DOHH2 (cell line): ENCODE measurements at regions not wholly inside any gene's neighbourhood (a gene's known extent, or its start where the extent isn't known, plus 50 kb on each side); places are given as distances from the start of the nearest gene placed in this dataset.

Experiments
- H3F3A ChIP-seq: fragments of 200-600 bp; sonication (generic), shearing (Covaris generic); 2 replicates; pipeline ENCODE4 v1.6.0; 2016; ENCODE audit warnings: antibody characterized with exemption, mild to moderate bottlenecking; ENCODE audit not compliant: control insufficient read depth, insufficient read depth
- H3K27ac ChIP-seq: fragments of 200-600 bp; sonication (generic); 2 replicates; pipeline ENCODE4 v1.5.1; 2014; ENCODE audit warnings: low read depth, mild to moderate bottlenecking, low read length, moderate library complexity
- H3K27me3 ChIP-seq: fragments of 200-600 bp; sonication (generic); 2 replicates; pipeline ENCODE4 v1.6.1; 2014; ENCODE audit warnings: mild to moderate bottlenecking, low read length, mixed read lengths; ENCODE audit not compliant: control insufficient read depth
- H3K36me3 ChIP-seq: fragments of 200-600 bp; sonication (generic); 2 replicates; pipeline ENCODE4 v1.6.1; 2014; ENCODE audit warnings: mild to moderate bottlenecking, low read length, moderate library complexity, mixed read lengths; ENCODE audit not compliant: control insufficient read depth
- H3K4me1 ChIP-seq: fragments of 200-600 bp; sonication (generic); 2 replicates; pipeline ENCODE4 v1.6.1; 2014; ENCODE audit warnings: mild to moderate bottlenecking, low read length, mixed read lengths; ENCODE audit not compliant: control insufficient read depth
- H3K4me2 ChIP-seq: fragments of 200-600 bp; sonication (generic); 2 replicates; pipeline ENCODE4 v1.6.0; 2014; ENCODE audit warnings: mild to moderate bottlenecking, low read length, moderate library complexity
- H3K4me3 ChIP-seq: fragments of 200-600 bp; sonication (generic); 2 replicates; pipeline ENCODE4 v1.5.1; 2014; ENCODE audit warnings: mild to moderate bottlenecking, low read length, mixed read lengths
- H3K79me2 ChIP-seq: fragments of 200-600 bp; sonication (generic); 2 replicates; pipeline ENCODE4 v1.6.1; 2014; ENCODE audit warnings: mild to moderate bottlenecking, low read length, mixed read lengths; ENCODE audit not compliant: control insufficient read depth
- H3K9me2 ChIP-seq: fragments of 200-600 bp; sonication (generic); replicated peaks from 2 replicates; pipeline ENCODE4 v1.6.1; 2014; ENCODE audit warnings: mild to moderate bottlenecking, low read length, mixed read lengths; ENCODE audit not compliant: control insufficient read depth
- H3K9me3 ChIP-seq: fragments of 200-600 bp; sonication (generic); 2 replicates; pipeline ENCODE4 v1.6.1; 2014; ENCODE audit warnings: antibody characterized with exemption, low read length, mixed read lengths; ENCODE audit not compliant: control insufficient read depth, insufficient read depth
- H4K20me1 ChIP-seq: fragments of 200-600 bp; sonication (generic); 2 replicates; pipeline ENCODE4 v1.6.0; 2014; ENCODE audit warnings: low read depth, mild to moderate bottlenecking, antibody characterized with exemption, low read length, moderate library complexity; ENCODE audit not compliant: control insufficient read depth, insufficient read depth
- CTCF ChIP-seq: fragments of 200-600 bp; sonication (generic); IDR thresholded peaks from one replicate; pipeline ENCODE4 v1.5.1; 2014; ENCODE audit warnings: antibody characterized with exemption, mild to moderate bottlenecking, low read depth, low read length; ENCODE audit not compliant: poor library complexity, severe bottlenecking
- EZH2phosphoT487 ChIP-seq: fragments of 200-600 bp; sonication (generic); IDR thresholded peaks from 2 replicates; pipeline ENCODE4 v1.6.1; 2017; ENCODE audit warnings: borderline replicate concordance, mild to moderate bottlenecking, antibody characterized with exemption, low read length, moderate library complexity, mixed read lengths

- H3K36me3 ChIP-seq, result no peaks in the 10 kb centered on the region
- no peak for TF ChIP-seq EZH2phosphoT487
- no peak for TF ChIP-seq CTCF
- H3K9me3 ChIP-seq, result no peaks in the 10 kb centered on the region
- no peak overlapping the region for H3K27ac ChIP-seq
- H4K20me1 ChIP-seq, result no peaks in the 10 kb centered on the region
- no peaks in the 10 kb centered on the region for H3K79me2 ChIP-seq
- no peak overlapping the region for H3K4me2 ChIP-seq
- no peaks in the 10 kb centered on the region for H3K27me3 ChIP-seq
- no peaks in the 10 kb centered on the region for H3F3A ChIP-seq
- H3K4me1 ChIP-seq, result no peaks in the 10 kb centered on the region
- H3K4me3 ChIP-seq, result no peak overlapping the region
- H3K9me2 ChIP-seq, result no peaks in the 10 kb centered on the region; the same call in 1 of the 2 replicates
Observed at GRCh38 chr6:4365686-4366085, 230.3 kb upstream of the ECI2 start.

- Histone ChIP-seq H3K27ac (no peak overlapping the region), H3K4me1 (no peaks in the 10 kb centered on the region), H3K79me2 (no peaks in the 10 kb centered on the region), H3K9me2 (no peaks in the 10 kb centered on the region; the same call in 1 of the 2 replicates), H4K20me1 (no peaks in the 10 kb centered on the region), H3K9me3 (no peaks in the 10 kb centered on the region), H3K27me3 (no peaks in the 10 kb centered on the region), H3K4me2 (no peak overlapping the region), H3K4me3 (no peak overlapping the region), H3K36me3 (no peaks in the 10 kb centered on the region), H3F3A (no peaks in the 10 kb centered on the region)
- no peak for TF ChIP-seq EZH2phosphoT487
- TF ChIP-seq CTCF, result no peak
Observed at GRCh38 chr6:4364711-4365110, 229.3 kb upstream of the ECI2 start.

- Histone ChIP-seq H3F3A (no peaks in the 10 kb centered on the region), H3K4me1 (no peaks in the 10 kb centered on the region), H3K27ac (no peak overlapping the region), H3K27me3 (no peaks in the 10 kb centered on the region), H3K4me2 (no peak overlapping the region), H3K9me2 (no peaks in the 10 kb centered on the region; the same call in 1 of the 2 replicates), H3K4me3 (no peak overlapping the region), H3K36me3 (no peaks in the 10 kb centered on the region), H3K9me3 (no peaks in the 10 kb centered on the region), H3K79me2 (no peaks in the 10 kb centered on the region), H4K20me1 (no peaks in the 10 kb centered on the region)
- TF ChIP-seq EZH2phosphoT487 (no peak), CTCF (no peak)
Observed at GRCh38 chr6:4364172-4364571, 228.8 kb upstream of the ECI2 start.

- TF ChIP-seq CTCF (no peak), EZH2phosphoT487 (no peak)
- no peak overlapping the region for H3K4me2 ChIP-seq
- no peak overlapping the region for H3K27ac ChIP-seq
- H3K79me2 ChIP-seq, result no peaks in the 10 kb centered on the region
- H3K9me3 ChIP-seq, result no peaks in the 10 kb centered on the region
- no peaks in the 10 kb centered on the region for H3F3A ChIP-seq
- H4K20me1 ChIP-seq, result no peaks in the 10 kb centered on the region
- no peaks in the 10 kb centered on the region for H3K27me3 ChIP-seq
- no peaks in the 10 kb centered on the region for H3K4me1 ChIP-seq
- no peaks in the 10 kb centered on the region for H3K36me3 ChIP-seq
- H3K9me2 ChIP-seq, result no peaks in the 10 kb centered on the region
- no peak overlapping the region for H3K4me3 ChIP-seq
Observed at GRCh38 chr6:4363656-4364055, 228.3 kb upstream of the ECI2 start.
